Urinary bladder (tissue), 3 donors: ENCODE measurements at regions not wholly inside any gene's neighbourhood (a gene's known extent, or its start where the extent isn't known, plus 50 kb on each side); places are given as distances from the start of the nearest gene placed in this dataset.
"Not testable (repeated sequence)": the region's sequence is repeated elsewhere in the genome, so short reads cannot be mapped to it uniquely, and the experiment has no call there.

Source experiments
- DNase-seq: peaks from one replicate; pipeline ENCODE4 v3.0.0-alpha.2; 2015; ENCODE audit errors: extremely low spot score
- H3K27ac ChIP-seq: one replicate; pipeline ENCODE4 v1.5.1; 2013; ENCODE audit warnings: low read depth, mild to moderate bottlenecking, moderate library complexity
- H3K36me3 ChIP-seq: one replicate; pipeline ENCODE4 v1.6.1; 2013; ENCODE audit warnings: mild to moderate bottlenecking, moderate library complexity; ENCODE audit not compliant: insufficient read depth
- H3K4me1 ChIP-seq: one replicate; pipeline ENCODE4 v1.6.1; 2013; ENCODE audit warnings: mild to moderate bottlenecking, moderate library complexity; ENCODE audit not compliant: insufficient read depth
- H3K4me3 ChIP-seq: one replicate; pipeline ENCODE4 v1.5.1; 2013; ENCODE audit warnings: low read depth, low read length
- WGBS: extraction: QIAGEN DNeasy Blood & Tissue Kit; methylation state at CpG from one replicate; pipeline ENCODE4 v1.1.7; 2013; 5-methylcytosine and 5-hydroxymethylcytosine counted together
- donor health status: healthy with polysubstance abuse.
- donor health status: healthy.

DNA sequence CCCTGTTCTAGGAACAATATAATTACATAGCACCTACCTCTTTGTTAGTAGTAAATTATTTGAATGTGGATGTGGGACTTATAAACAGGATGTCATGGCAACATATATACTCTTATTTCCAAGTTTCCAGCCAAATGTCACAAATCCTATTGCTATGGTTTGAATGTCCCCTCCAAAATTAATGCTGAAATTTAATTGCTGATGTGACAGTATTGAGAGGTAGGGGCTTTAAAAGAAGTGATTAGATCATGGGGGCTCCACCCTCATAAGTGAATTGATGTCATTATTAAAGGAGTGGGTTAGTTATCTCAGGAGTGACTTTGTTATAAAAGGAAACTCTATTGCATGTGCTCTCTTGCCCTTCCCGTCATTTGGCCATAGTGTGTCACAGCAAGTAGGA is 164.2 kb upstream of the ATF7IP start:
- Histone ChIP-seq H3K4me1 (no peaks in the 10 kb centered on the region), H3K4me3 (no peak overlapping the region), H3K36me3 (no peaks in the 10 kb centered on the region), H3K27ac (no peak overlapping the region)
- 95% methylated on average over 1 of the region's 1 CpG for WGBS
- DNase-seq: no peak

DNA sequence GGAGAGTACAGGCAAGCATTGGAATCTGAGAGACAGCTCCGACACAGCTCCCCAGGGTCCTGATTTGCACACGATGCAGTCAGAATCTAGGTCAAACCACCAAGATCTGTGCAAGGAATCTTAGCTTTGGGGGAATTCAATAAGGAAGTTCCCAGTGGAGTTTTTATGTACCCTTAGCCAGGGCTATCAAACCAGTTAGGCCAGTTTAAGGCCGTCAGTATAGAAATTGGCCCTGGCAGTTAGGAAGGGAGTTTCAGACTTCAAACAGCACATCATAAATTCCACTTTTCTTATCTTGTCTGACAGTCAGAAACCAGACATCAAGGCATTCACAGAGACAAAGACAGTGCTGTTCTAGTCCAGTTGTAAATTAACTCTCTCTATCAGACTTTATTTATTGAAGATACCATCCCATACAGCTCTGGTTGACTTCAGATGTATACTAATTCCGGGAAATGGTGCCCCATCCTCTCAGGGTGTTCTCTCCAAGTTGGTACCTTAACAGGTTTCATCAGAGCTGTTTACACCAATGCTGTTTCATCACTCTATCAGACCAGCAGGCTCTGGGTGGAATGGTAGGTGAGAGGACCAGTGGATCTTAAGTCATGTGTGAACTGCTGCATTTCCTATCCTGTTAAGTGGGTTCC is 157.5 kb upstream of the ATF7IP start:
- Histone ChIP-seq H3K36me3 (no peaks in the 10 kb centered on the region), H3K4me3 (no peak overlapping the region), H3K27ac (no peak overlapping the region), H3K4me1 (no peaks in the 10 kb centered on the region)
- 41% methylated on average over 4 of the region's 4 CpGs for WGBS
- peak; percentile 64 for DNase-seq

DNA sequence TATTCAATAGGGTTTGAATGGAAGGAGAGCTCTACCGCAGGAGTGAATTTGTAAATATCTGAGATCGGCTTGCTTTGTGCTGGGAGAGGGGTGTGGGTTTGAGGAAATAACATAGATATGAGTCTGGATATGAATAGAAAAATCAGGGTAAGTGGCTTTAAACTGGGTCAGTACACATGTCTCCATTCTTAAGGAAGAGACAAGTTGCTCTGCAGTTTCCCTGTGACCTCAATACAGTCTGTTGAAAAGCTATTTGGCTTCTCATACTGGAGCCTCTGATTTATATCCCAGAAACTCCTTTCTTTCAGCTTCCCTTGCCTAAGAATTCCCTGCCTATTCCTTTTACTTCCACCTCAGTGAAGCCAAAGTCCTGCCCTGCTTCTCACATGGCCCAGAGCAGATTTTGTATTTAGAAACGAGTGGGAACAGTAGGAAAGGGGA is 153.5 kb upstream of the ATF7IP start:
- 53% methylated on average over 3 of the region's 3 CpGs for WGBS

DNA sequence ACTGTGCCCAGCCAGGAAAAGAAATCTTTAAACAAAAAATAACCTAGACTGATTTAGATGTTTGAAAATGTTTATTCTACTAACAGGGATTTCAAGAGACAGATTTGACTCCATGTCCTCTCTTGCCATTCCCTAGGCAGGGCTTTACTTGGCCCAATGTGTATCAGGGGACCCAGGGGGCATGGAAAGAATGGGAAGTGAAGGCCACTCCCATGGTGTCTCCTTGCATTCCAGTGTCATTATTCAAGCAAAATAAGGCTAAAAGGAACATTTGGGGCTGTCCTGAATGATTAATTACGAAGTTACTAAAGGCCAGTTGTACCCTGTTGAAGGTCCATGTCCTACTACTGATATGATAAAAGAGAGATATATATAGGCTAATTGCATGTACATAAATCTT is 151.9 kb upstream of the ATF7IP start:
- DNase-seq: no peak
- Histone ChIP-seq H3K4me1 (no peaks in the 10 kb centered on the region), H3K27ac (no peak overlapping the region), H3K4me3 (no peak overlapping the region), H3K36me3 (no peaks in the 10 kb centered on the region)
- 82% methylated on average over 1 of the region's 1 CpG for WGBS

More for the DNA sequence above, 153.5 kb upstream of the ATF7IP start:
- Histone ChIP-seq H3K4me3 (no peak overlapping the region), H3K27ac (no peak overlapping the region), H3K36me3 (no peaks in the 10 kb centered on the region), H3K4me1 (no peaks in the 10 kb centered on the region)
- DNase-seq: no peak

- DNase-seq: no peak
Measured at GRCh38 chr12:14214495-14214894, 151.0 kb upstream of the ATF7IP start.

DNA sequence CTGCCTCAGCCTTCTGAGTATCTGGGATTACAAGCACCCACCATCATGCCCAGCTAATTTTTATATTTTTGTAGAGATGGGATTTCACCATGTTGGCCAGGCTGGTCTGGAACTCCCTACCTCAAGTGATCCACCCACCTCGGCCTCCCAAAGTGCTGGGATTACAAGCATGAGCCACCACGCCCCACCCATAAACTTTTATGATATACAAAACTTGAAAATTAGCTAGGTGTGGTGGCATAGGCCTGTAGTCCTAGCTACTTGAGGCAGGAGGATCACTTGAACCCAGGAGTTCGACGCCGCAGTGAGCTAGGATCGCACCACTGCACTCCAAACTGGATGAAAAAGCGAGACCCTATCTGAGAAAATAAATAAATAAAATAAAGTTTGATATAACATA is 149.5 kb upstream of the ATF7IP start:
- not testable (repeated sequence) for H3K4me1 ChIP-seq, DNase-seq, H3K4me3 ChIP-seq, H3K36me3 ChIP-seq, H3K27ac ChIP-seq
- WGBS: 94% methylated on average over 7 of the region's 7 CpGs

More at GRCh38 chr12:14214495-14214894, 151.0 kb upstream of the ATF7IP start:
- WGBS: 81% methylated on average over 1 of the region's 1 CpG
- no peaks in the 10 kb centered on the region for H3K4me1 ChIP-seq
- H3K27ac ChIP-seq: no peak overlapping the region
- H3K4me3 ChIP-seq: no peak overlapping the region
- no peaks in the 10 kb centered on the region for H3K36me3 ChIP-seq

GRCh38 chr12:14216405-14217294 is 148.8 kb upstream of the ATF7IP start:
- WGBS: 77% methylated on average over 12 of the region's 12 CpGs
- no peak overlapping the region for H3K4me3 ChIP-seq
- no peaks in the 10 kb centered on the region for H3K36me3 ChIP-seq
- H3K27ac ChIP-seq: no peak overlapping the region
- DNase-seq: no peak
- no peaks in the 10 kb centered on the region for H3K4me1 ChIP-seq

DNA sequence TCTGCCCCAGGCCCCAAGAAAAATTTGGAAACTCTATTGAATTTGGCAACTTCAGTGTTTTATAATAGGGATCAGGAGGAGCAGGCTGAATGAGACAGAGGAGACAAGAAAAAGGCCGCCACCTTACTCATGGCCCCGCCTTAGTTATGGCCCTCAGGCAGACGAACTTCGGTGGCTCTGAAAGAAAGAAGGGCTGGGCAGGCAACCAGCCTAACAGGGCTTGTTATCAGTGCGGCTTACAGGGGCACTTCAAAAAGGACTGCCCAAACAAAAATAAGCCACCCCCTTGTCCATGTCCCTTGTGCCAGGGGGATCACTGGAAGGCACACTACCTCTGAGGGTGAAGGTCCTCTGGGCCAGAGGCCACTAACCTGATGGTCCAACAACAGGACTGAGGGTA is 146.3 kb upstream of the ATF7IP start:
- Histone ChIP-seq H3K4me3 (no peak overlapping the region), H3K36me3 (no peaks in the 10 kb centered on the region), H3K4me1 (no peaks in the 10 kb centered on the region), H3K27ac (no peak overlapping the region)
- no peak for DNase-seq
- 92% methylated on average over 5 of the region's 5 CpGs for WGBS

DNA sequence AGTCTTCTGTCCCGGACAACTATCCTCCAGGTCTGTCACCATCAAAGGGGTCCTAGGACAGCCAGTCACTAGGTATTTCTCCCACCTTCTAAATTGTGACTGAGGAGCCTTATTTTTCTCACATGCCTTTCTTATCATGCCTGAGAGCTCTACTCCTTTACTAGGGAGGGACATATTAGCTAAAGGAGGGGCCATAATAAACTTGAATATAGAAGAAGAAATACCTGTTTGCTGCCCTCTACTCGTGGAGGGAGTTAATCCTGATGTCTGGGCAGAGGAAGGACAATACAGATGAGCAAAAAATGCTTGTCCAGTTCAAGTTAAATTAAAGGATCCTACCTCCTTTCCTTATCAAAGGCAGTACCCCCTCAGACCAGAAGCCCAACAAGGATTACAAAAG is 145.8 kb upstream of the ATF7IP start:
- H3K4me1 ChIP-seq: not testable (repeated sequence)

GRCh38 chr12:14225064-14225463 is 140.4 kb upstream of the ATF7IP start:
- H3K36me3 ChIP-seq: no peaks in the 10 kb centered on the region
- no peak overlapping the region for H3K4me3 ChIP-seq
- 91% methylated on average over 4 of the region's 4 CpGs for WGBS
- no peak for DNase-seq
- no peak overlapping the region for H3K27ac ChIP-seq
- no peaks in the 10 kb centered on the region for H3K4me1 ChIP-seq

More for the DNA sequence above, 145.8 kb upstream of the ATF7IP start:
- H3K27ac ChIP-seq, DNase-seq, H3K36me3 ChIP-seq, H3K4me3 ChIP-seq: not testable (repeated sequence)
- 82% methylated on average over 2 of the region's 2 CpGs for WGBS

DNA sequence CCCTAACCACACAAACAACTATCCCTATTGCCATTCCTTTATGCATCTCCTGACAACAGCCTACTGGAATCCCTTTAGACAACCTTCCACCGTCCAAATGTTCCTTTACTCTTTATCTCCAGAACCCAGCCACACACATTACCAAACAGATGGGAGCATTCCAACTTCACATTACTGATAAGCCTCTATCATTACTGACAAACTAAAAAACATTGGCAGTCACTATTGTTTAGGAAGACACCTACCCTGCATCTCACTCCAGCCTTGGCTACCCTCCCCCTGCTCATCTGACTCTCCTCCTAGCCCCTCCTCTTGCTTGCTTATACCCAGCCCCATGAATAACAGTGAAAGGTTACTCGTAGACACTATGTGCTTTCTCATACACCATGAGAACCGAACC is 130.3 kb upstream of the ATF7IP start:
- 65% methylated on average over 3 of the region's 3 CpGs for WGBS
- not testable (repeated sequence) for H3K27ac ChIP-seq, H3K4me3 ChIP-seq

GRCh38 chr12:14236641-14237040 is 128.8 kb upstream of the ATF7IP start:
- H3K36me3 ChIP-seq, DNase-seq, H3K4me1 ChIP-seq, H3K27ac ChIP-seq, H3K4me3 ChIP-seq: not testable (repeated sequence)
- 92% methylated on average over 3 of the region's 3 CpGs for WGBS

More for the DNA sequence above, 130.3 kb upstream of the ATF7IP start:
- DNase-seq, H3K36me3 ChIP-seq, H3K4me1 ChIP-seq: not testable (repeated sequence)

GRCh38 chr12:14238221-14238792 is 127.2 kb upstream of the ATF7IP start:
- no peaks in the 10 kb centered on the region for H3K36me3 ChIP-seq
- H3K27ac ChIP-seq: no peak overlapping the region
- H3K4me1 ChIP-seq: no peaks in the 10 kb centered on the region
- WGBS: 58% methylated on average over 8 of the region's 8 CpGs
- H3K4me3 ChIP-seq: no peak overlapping the region
- no peak for DNase-seq
